Right lobe of liver (tissue), 6 donors: ENCODE measurements at regions not wholly inside any gene's neighbourhood (a gene's known extent, or its start where the extent isn't known, plus 50 kb on each side); places are given as distances from the start of the nearest gene placed in this dataset.

Experiments used
- ATAC-seq, 4 donors: fragments of 200-7000 bp; cut with Tn5 transposase; one replicate each; pipeline ENCODE4 v1.9.1; 2020; ENCODE audit warnings: mild to moderate bottlenecking in 4 of 4, moderate library complexity in 4 of 4
- DNase-seq, 3 donors: peaks; one replicate each; pipeline ENCODE4 v3.0.0-alpha.2; 2020
- H3K27ac ChIP-seq, 3 donors: fragments of 200-600 bp; one replicate each; pipeline ENCODE4 v1.8.0; 2022
- H3K27me3 ChIP-seq, 2 donors: fragments of 200-600 bp; one replicate each; pipeline ENCODE4 v1.8.0; 2022
- H3K36me3 ChIP-seq, 4 donors: fragments of 200-600 bp; sonication (generic) in 1 of 4; one replicate each; pipeline versions ENCODE4 v1.5.1 to v1.8.0; 2017 to 2022; ENCODE audit warnings: control low read depth in 1 of 4
- H3K4me1 ChIP-seq, 4 donors: fragments of 200-600 bp; sonication (generic) in 1 of 4; one replicate each; pipeline versions ENCODE4 v1.5.1 to v1.8.0; 2017 to 2022; ENCODE audit warnings: control low read depth in 1 of 4
- H3K4me3 ChIP-seq, 3 donors: fragments of 200-600 bp; one replicate each; pipeline ENCODE4 v1.8.0; 2022
- H3K9me3 ChIP-seq, 4 donors: fragments of 200-600 bp; sonication (generic) in 1 of 4; one replicate each; pipeline versions ENCODE4 v1.5.1 to v1.8.0; 2017 to 2022; ENCODE audit warnings: control low read depth in 1 of 4
- CTCF ChIP-seq, 4 donors: fragments of 200-600 bp in 3 of 4; fragments of 450-650 bp in 1 of 4; IDR thresholded peaks; one replicate each; pipeline versions ENCODE4 v1.5.1 to v1.8.0; 2016 to 2022; ENCODE audit warnings: antibody characterized with exemption in 4 of 4, mild to moderate bottlenecking in 2 of 4
- POLR2A ChIP-seq: fragments of 450-650 bp; IDR thresholded peaks from one replicate; pipeline ENCODE4 v1.6.1; 2017; ENCODE audit warnings: antibody characterized with exemption, mild to moderate bottlenecking
- WGBS: methylation state at CpG from one replicate; pipeline ENCODE4 v1.1.6; 2018; ENCODE audit warnings: low coverage, low lambda C conversion rate; ENCODE audit not compliant: insufficient coverage; ENCODE audit errors: missing lambda C conversion rate; 5-methylcytosine and 5-hydroxymethylcytosine counted together
- intact Hi-C, 2 donors: fragments of 100-400 bp; cut with DNase I; formaldehyde crosslinking; loops; one replicate each; pipeline versions ENCODE4 v1.11.2 to v1.14.1; 2022
- donor health status: DM: no; HTN: yes; CAD: no.
- donor health status: DM: no; HTN: no; CAD: no.
- donor health status: DM: no; HTN: no; CAD: no.
- donor health status: DM: no; HTN: yes; CAD: no.
- donor health status: DM: no; HTN: yes; CAD: no.

DNA sequence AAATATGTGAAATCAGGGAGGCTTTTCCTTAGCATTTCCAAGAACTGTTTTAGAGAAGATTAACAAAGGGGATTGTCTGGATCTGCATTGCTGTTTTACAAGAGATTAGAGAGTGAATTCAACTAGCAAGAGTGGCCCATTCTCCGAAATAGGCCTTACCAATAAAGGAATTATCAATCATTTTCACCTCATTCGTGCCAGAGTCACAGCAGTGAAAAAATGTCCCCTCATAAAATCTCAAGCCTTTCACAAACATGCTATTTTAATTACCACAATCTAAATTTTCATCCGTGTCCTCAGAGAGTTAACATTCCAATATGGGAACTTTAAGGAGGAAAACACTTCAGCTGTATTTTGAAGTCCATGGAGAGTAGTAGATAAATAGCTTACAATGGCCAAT is 979.6 kb downstream of the RPA4 start:
- no peak for ATAC-seq
- H3K9me3 ChIP-seq: no peaks in the 10 kb centered on the region
- no peaks in the 10 kb centered on the region for H3K4me1 ChIP-seq
- DNase-seq: no peak
- 54% methylated on average over 3 of the region's 3 CpGs for WGBS
- TF ChIP-seq CTCF (IDR thresholded peaks at IDR 0.05) (no peak), POLR2A (no peak)
- intact Hi-C loops: no loop called here
- H3K36me3 ChIP-seq: no peaks in the 10 kb centered on the region
- H3K4me3 ChIP-seq: no peak overlapping the region
- no peak overlapping the region for H3K27ac ChIP-seq
- peaks cover 0 to 4% of the 10 kb centered on the region in 2 donors for H3K27me3 ChIP-seq

DNA sequence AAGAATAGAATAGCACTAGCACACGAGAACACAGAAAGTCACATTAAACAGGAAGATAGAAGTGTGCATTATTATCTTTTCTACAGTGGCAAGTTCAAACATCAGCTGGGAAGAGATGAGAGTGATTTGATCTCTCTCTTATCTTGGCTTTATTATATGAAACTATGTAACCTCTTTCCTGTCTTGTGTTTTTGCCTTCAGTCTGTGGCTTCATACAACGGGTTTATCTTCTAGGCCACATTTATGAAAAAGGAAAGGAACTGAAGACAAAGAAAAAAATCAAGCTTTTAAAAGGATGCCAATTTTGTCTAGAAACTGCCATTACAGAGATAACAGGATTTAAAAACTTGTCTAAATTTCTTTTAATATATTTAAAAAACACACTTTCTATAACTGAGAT is 983.6 kb downstream of the RPA4 start:
- intact Hi-C loops: no loop called here
- WGBS: 31% methylated on average over 2 of the region's 2 CpGs
- no peak for ATAC-seq

DNA sequence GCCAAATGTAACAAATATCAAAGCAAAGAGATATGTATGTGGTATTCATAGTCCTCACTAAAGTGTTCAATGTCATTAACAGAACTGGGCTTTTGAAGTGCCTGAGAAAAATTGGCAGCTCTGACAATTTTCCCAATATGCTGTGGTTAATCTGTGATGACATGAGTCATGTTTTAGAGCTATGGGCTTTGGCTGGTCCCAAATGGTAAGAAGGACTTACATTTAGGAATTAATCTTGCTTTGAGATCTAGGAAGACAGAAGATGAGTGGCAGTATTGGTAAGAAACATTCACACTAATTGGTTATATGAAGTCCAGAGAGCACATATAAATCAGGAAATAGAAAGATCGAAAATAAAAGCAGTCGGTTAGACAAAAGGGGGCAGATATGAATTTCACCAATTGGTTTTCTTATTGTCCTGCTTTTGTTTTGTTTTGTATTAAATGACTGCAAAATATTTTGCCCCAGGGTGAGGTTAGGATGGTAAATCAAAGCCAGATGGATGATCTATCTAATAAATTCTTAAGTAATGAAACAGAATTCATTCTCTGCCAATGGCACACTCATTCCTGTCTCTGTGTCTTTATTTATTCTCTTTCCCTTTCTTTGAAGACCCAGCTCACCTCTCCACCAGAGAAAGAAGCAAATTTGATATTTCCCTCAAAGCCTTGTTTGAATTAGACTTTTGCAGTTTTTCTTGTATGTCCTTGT is 993.1 kb downstream of the RPA4 start:
- ATAC-seq (no peak), DNase-seq (no peak)
- no peak for TF ChIP-seq CTCF (IDR thresholded peaks at IDR 0.05)
- no peak for TF ChIP-seq POLR2A
- WGBS: 83% methylated on average over 2 of the region's 2 CpGs
- H3K4me1 ChIP-seq: no peaks in the 10 kb centered on the region
- no peak overlapping the region for H3K27ac ChIP-seq
- H3K36me3 ChIP-seq: no peaks in the 10 kb centered on the region
- no peak overlapping the region for H3K4me3 ChIP-seq
- no peaks in the 10 kb centered on the region for H3K9me3 ChIP-seq
- intact Hi-C loops: no loop called here
- H3K27me3 ChIP-seq: no peaks in the 10 kb centered on the region

More for the DNA sequence above, 983.6 kb downstream of the RPA4 start:
- Histone ChIP-seq H3K27me3 (no peaks in the 10 kb centered on the region), H3K9me3 (no peaks in the 10 kb centered on the region), H3K4me1 (no peaks in the 10 kb centered on the region), H3K27ac (no peak overlapping the region), H3K36me3 (no peaks in the 10 kb centered on the region), H3K4me3 (no peak overlapping the region)
- no peak for DNase-seq
- TF ChIP-seq POLR2A (no peak), CTCF (IDR thresholded peaks at IDR 0.05) (no peak)

DNA sequence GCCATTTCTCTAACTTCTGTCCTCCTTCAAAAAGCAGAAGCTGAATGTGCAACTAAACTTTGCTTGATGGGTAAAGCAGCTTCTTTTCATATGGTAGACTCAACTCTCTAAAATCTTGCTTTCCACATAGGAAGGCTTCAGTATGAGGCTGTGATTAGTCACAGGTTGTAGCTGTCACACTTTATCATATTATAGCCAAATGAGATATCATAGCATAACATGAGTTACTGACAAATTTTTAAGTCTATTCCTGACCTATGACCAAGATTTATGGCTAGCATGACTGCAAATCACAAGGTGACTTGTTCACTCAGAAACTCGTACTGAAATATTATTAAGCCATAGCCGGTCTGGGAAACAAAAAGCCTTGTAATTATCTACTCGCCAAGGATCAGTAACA is 998.6 kb downstream of the RPA4 start:
- Histone ChIP-seq H3K27me3 (no peaks in the 10 kb centered on the region), H3K9me3 (no peaks in the 10 kb centered on the region), H3K27ac (no peak overlapping the region), H3K4me3 (no peak overlapping the region), H3K4me1 (no peaks in the 10 kb centered on the region), H3K36me3 (no peaks in the 10 kb centered on the region)
- TF ChIP-seq CTCF (IDR thresholded peaks at IDR 0.05): no peak
- intact Hi-C loops: no loop called here
- 38% methylated on average over 3 of the region's 3 CpGs for WGBS
- DNase-seq: no peak
- ATAC-seq: no peak

DNA sequence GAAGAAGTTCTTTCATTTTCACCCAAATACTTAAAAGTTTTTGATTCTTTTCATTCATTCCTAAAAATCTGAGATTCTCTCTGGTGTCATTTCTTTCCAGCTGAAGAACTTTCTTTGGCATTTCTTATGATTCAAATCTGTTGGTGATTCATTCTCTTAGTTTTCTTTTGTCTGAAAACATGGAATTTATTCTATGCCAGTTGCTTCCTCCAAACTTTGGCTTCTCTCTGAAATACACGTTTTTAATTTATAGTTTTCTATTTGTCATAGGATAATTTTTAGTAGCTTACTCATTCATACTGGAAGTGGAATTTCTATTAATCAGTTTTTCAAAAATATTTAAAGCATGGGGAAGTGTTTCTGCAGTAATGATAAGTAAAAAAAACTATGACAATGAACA is 1012.0 kb downstream of the RPA4 start:
- WGBS: 19% methylated on average over 1 of the region's 1 CpG
- DNase-seq (no peak), ATAC-seq (no peak)
- Histone ChIP-seq H3K36me3 (no peaks in the 10 kb centered on the region), H3K9me3 (no peaks in the 10 kb centered on the region), H3K4me3 (no peak overlapping the region), H3K4me1 (no peaks in the 10 kb centered on the region), H3K27ac (no peak overlapping the region), H3K27me3 (no peaks in the 10 kb centered on the region)
- intact Hi-C loops: no loop called here
- TF ChIP-seq POLR2A (no peak), CTCF (IDR thresholded peaks at IDR 0.05) (no peak)
